ENCODE measurements at regions not wholly inside any gene's neighbourhood (a gene's known extent, or its start where the extent isn't known, plus 50 kb on each side); places are given as distances from the start of the nearest gene placed in this dataset.

DNA sequence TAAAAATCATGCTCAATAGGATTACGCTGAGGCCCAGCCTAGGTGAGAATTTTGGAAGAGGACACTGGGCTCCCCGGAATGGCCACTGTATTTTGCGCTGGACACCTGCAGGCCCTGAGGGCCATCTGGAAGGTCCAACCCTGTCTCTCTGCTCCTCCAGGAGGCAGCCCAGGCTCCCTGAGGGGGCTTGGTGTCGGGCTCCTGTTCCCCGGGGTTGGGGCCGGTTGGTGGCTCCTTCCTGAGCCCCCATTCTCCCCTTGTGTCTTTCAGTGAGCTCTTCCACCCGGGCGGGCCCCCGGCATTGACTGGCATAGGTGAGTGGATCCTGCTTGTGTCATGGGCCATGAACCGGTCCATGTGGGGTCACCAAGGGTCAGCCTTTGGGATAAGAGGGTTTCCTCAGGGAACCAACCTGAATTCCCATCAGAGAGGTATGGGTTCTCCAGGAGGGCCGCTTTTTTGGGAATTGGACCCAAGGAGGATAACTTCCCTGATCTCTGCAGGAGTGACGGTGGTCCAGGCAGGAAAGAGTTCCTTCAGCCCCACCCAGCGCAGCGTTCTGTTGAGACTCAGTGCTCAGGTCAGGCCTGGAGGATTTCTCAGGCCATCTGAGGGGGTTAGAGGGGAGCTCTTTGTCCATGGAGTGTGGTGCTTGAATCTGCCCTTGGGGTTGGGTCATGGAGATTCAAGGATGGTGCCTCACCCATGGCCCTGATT lies 187.8 kb downstream of the UBE3A start:
- TF ChIP-seq MAZ (CRISPR knock-in tag; conservative IDR thresholded peaks at IDR 0.05 in 1 of 2, IDR thresholded peaks at IDR 0.05 in 1 of 2): no peak
- no peak for TF ChIP-seq ZC3H4 (CRISPR knock-in tag; IDR thresholded peaks at IDR 0.05; ENCODE audit: borderline replicate concordance)
- TF ChIP-seq GATAD2B (IDR thresholded peaks at IDR 0.05; ENCODE audit: borderline replicate concordance): no peak
- no peak for TF ChIP-seq MTF1 (CRISPR knock-in tag; IDR thresholded peaks at IDR 0.05; ENCODE audit: borderline replicate concordance)
- no peak for TF ChIP-seq DMBX1 (CRISPR knock-in tag; IDR thresholded peaks at IDR 0.05; ENCODE audit: borderline replicate concordance)
- TF ChIP-seq PCBP1 (IDR thresholded peaks at IDR 0.05; ENCODE audit: low read depth, low read length, poor library complexity, severe bottlenecking): no peak
- TF ChIP-seq NFRKB (IDR thresholded peaks at IDR 0.05; ENCODE audit: low read depth): no peak
- no peak for TF ChIP-seq PHTF2 (CRISPR knock-in tag; IDR thresholded peaks at IDR 0.05)
- TF ChIP-seq TAF15 (IDR thresholded peaks at IDR 0.05; ENCODE audit: low read depth, low read length): no peak
- TF ChIP-seq CBX5 (IDR thresholded peaks at IDR 0.05; ENCODE audit: borderline replicate concordance, low read depth): no peak
- intact Hi-C loops (cut with micrococcal nuclease): no loop called here
- CTCF ChIA-PET (ENCODE audit: low intra/inter-chr PET ratio): no interaction called here

More for the DNA sequence above, 187.8 kb downstream of the UBE3A start:
- no peak overlapping the region for H3K4me2 ChIP-seq (ENCODE audit: insufficient read depth, low read length)
- no peaks in the 10 kb centered on the region for H3K9me1 ChIP-seq (ENCODE audit: control insufficient read depth, insufficient read depth, low read length)
- no peak overlapping the region for H3K27ac ChIP-seq (ENCODE audit: extremely low read depth, low read depth, low read length)
- in situ Hi-C loops (cut with MboI): no loop called here
- no peaks in the 10 kb centered on the region for H3K4me1 ChIP-seq (replicated peaks in 1 of 2; ENCODE audit: control insufficient read depth in 2 of 2, insufficient read depth in 2 of 2, low read length in 2 of 2)
- no peak for ATAC-seq
- H3K36me3 ChIP-seq (ENCODE audit: control insufficient read depth, insufficient read depth, low read length): no peaks in the 10 kb centered on the region
- POLR2A ChIA-PET: interaction anchor here (0.7 kb wide), 1 partner anchor 432 kb away, joined by 3 read pairs; no protein-coding TSS in a partner anchor
- BruUV-seq (replicated peaks): no TSS peak
- H3K9me3 ChIP-seq (replicated peaks; ENCODE audit: control insufficient read depth, insufficient read depth, low read depth, low read length): no peaks in the 10 kb centered on the region
- H3K27me3 ChIP-seq (ENCODE audit: control insufficient read depth in 2 of 2, insufficient read depth in 2 of 2, low read length in 2 of 2): no peaks in the 10 kb centered on the region
- 2% methylated on average over 12 of the region's 14 CpGs for whole genome bisulfite sequencing (ENCODE audit: insufficient coverage, low coverage, missing lambda C conversion rate)
- DNase-seq (ENCODE audit: extremely low read depth in 1 of 4, low spot score in 3 of 4): no peak
- H3K9ac ChIP-seq (ENCODE audit: insufficient read depth in 1 of 2, low read depth in 2 of 2, low read length in 2 of 2): no peak overlapping the region
- H3K4me3 ChIP-seq: no peak overlapping the region
- no peak for FAIRE-seq
- no peak overlapping the region for H2AFZ ChIP-seq (ENCODE audit: low read depth, low read length)
- no peaks in the 10 kb centered on the region for H3K79me2 ChIP-seq (ENCODE audit: control insufficient read depth, insufficient read depth, low read length)
- H4K20me1 ChIP-seq (replicated peaks; ENCODE audit: control insufficient read depth, insufficient read depth, low read length): no peaks in the 10 kb centered on the region
